CD4-positive, CD25-positive, alpha-beta regulatory T cell (primary cell): ENCODE measurements at regions not wholly inside any gene's neighbourhood (a gene's known extent, or its start where the extent isn't known, plus 50 kb on each side); places are given as distances from the start of the nearest gene placed in this dataset.

Experiments
- ATAC-seq, 2 donors: fragments of 150-1000 bp; cut with Tn5 transposase; one replicate each; pipeline ENCODE4 v1.10.0; 2021; ENCODE audit warnings: low read depth in 2 of 2, moderate number of reproducible peaks in 2 of 2, moderate library complexity in 1 of 2
- DNase-seq, 3 donors: peaks; one replicate each; pipeline versions ENCODE4 v3.0.0 to v3.0.0-alpha.2; 2012 to 2022; ENCODE audit warnings: mixed read lengths in 1 of 3
- H3K27ac ChIP-seq: one replicate; pipeline ENCODE4 v1.7.0; 2013; ENCODE audit warnings: mild to moderate bottlenecking, low read length; ENCODE audit not compliant: insufficient read depth, poor library complexity, severe bottlenecking
- H3K27me3 ChIP-seq: one replicate; pipeline ENCODE4 v1.7.0; 2013; ENCODE audit warnings: low read length; ENCODE audit not compliant: control insufficient read depth, insufficient read depth
- H3K36me3 ChIP-seq: one replicate; pipeline ENCODE4 v1.7.0; 2013; ENCODE audit warnings: mild to moderate bottlenecking, low read length, moderate library complexity; ENCODE audit not compliant: control insufficient read depth, insufficient read depth
- H3K4me1 ChIP-seq: 2 replicates; pipeline ENCODE4 v1.7.0; 2013; ENCODE audit warnings: mild to moderate bottlenecking, low read length; ENCODE audit not compliant: insufficient read depth, control insufficient read depth, poor library complexity, severe bottlenecking
- H3K4me3 ChIP-seq: one replicate; pipeline ENCODE4 v1.7.0; 2013; ENCODE audit warnings: low read depth, mild to moderate bottlenecking, low read length, moderate library complexity
- H3K9me3 ChIP-seq, 2 experiments: 1 replicate in 1 of 2; 2 replicates in 1 of 2; pipeline ENCODE4 v1.7.0; 2013; ENCODE audit warnings: low read length in 2 of 2, mild to moderate bottlenecking in 1 of 2, moderate library complexity in 1 of 2; ENCODE audit not compliant: control insufficient read depth in 2 of 2
- H3K27ac Mint-ChIP-seq, 3 donors: one replicate each; pipeline ENCODE4 v1.8.0; 2020 to 2022; ENCODE audit warnings: mild to moderate bottlenecking in 3 of 3, mixed read lengths in 3 of 3, moderate library complexity in 2 of 3
- H3K27me3 Mint-ChIP-seq: one replicate; pipeline ENCODE4 v1.8.0; 2022; ENCODE audit warnings: mild to moderate bottlenecking, mixed read lengths
- H3K36me3 Mint-ChIP-seq: one replicate; pipeline ENCODE4 v1.8.0; 2020; ENCODE audit warnings: mixed read lengths
- H3K4me1 Mint-ChIP-seq, 4 donors: one replicate each; pipeline ENCODE4 v1.8.0; 2020 to 2022; ENCODE audit warnings: mixed read lengths in 4 of 4, mild to moderate bottlenecking in 1 of 4
- H3K4me3 Mint-ChIP-seq, 4 donors: one replicate each; pipeline ENCODE4 v1.8.0; 2020 to 2022; ENCODE audit warnings: mild to moderate bottlenecking in 4 of 4, mixed read lengths in 4 of 4, moderate library complexity in 3 of 4
- H3K9me3 Mint-ChIP-seq, 7 donors: one replicate each; pipeline ENCODE4 v1.8.0; 2020 to 2022; ENCODE audit warnings: mixed read lengths in 7 of 7, mild to moderate bottlenecking in 3 of 7, moderate library complexity in 2 of 7

GRCh38 chr6:14767226-14767625, 478.6 kb upstream of the JARID2 start:
- Mint-ChIP-seq H3K36me3 (no peaks in the 10 kb centered on the region), H3K27ac (no peak overlapping the region), H3K9me3 (peaks cover 0 to 4% (median 0%) of the 10 kb centered on the region in 7 donors), H3K4me1 (no peaks in the 10 kb centered on the region), H3K4me3 (no peak overlapping the region), H3K27me3 (peaks cover 5% of the 10 kb centered on the region)
- H3K27ac ChIP-seq: no peak overlapping the region
- DNase-seq: no peak
- H3K4me3 ChIP-seq: no peak overlapping the region
- ATAC-seq: no peak
- no peaks in the 10 kb centered on the region for H3K9me3 ChIP-seq
- no peaks in the 10 kb centered on the region for H3K27me3 ChIP-seq
- no peaks in the 10 kb centered on the region for H3K36me3 ChIP-seq
- H3K4me1 ChIP-seq: no peaks in the 10 kb centered on the region

DNA sequence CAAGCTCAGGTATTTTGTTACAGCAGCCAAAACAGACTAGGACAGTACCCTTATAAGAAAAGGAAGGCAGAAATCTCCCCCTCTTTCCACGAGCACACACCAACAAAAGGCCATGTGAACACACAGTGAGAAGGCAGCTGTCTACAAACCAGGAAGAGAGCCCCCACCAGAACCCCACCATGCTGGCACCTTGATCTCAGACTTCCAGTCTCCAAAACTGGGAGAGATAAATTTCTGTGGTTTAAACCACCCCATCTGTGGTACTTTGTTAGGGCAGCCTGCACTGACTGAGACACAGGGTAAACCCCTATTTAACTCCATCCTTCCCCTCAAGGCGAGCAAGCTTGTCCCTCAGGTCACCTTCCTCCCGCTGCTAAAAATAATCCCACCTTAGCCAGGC, 475.8 kb upstream of the JARID2 start:
- Mint-ChIP-seq H3K4me1 (no peaks in the 10 kb centered on the region), H3K27ac (no peak overlapping the region)
- no peaks in the 10 kb centered on the region for H3K4me1 ChIP-seq

DNA sequence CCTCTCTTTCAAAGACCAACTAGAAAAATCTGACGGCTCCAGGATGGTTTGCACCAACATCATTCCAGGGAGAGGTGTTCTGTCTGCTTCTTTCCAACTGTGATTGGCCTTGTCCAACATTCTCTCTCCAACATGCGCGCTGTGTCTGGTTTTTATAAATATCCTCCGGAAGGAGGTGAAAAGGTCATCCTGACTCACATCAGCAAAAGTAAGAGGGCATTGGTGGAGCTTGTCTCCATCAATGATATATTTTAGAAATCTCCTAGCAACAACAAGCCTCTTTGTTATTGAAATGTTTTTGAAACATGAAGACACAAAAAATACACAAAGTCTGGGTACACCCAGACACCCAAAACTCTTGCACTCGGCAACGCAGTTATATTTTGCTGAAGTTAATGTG, 475.3 kb upstream of the JARID2 start:
- H3K4me3 ChIP-seq: no peak overlapping the region
- no peaks in the 10 kb centered on the region for H3K36me3 ChIP-seq
- Mint-ChIP-seq H3K36me3 (no peaks in the 10 kb centered on the region), H3K4me1 (no peaks in the 10 kb centered on the region), H3K27ac (no peak overlapping the region), H3K27me3 (peaks cover 14% of the 10 kb centered on the region), H3K4me3 (no peak overlapping the region), H3K9me3 (peaks cover 0 to 1% (median 0%) of the 10 kb centered on the region in 7 donors)
- H3K4me1 ChIP-seq: no peaks in the 10 kb centered on the region
- H3K27ac ChIP-seq: no peak overlapping the region
- no peak for ATAC-seq
- H3K27me3 ChIP-seq: no peaks in the 10 kb centered on the region
- no peak for DNase-seq
- no peaks in the 10 kb centered on the region for H3K9me3 ChIP-seq

More for the DNA sequence above, 475.8 kb upstream of the JARID2 start:
- no peaks in the 10 kb centered on the region for H3K27me3 ChIP-seq
- no peak for ATAC-seq
- H3K36me3 Mint-ChIP-seq: no peaks in the 10 kb centered on the region
- no peak overlapping the region for H3K4me3 Mint-ChIP-seq
- no peak overlapping the region for H3K27ac ChIP-seq
- no peak for DNase-seq
- peaks cover 14% of the 10 kb centered on the region for H3K27me3 Mint-ChIP-seq
- H3K36me3 ChIP-seq: no peaks in the 10 kb centered on the region
- H3K9me3 Mint-ChIP-seq: peaks cover 0 to 1% (median 0%) of the 10 kb centered on the region in 7 donors
- H3K9me3 ChIP-seq: no peaks in the 10 kb centered on the region
- no peak overlapping the region for H3K4me3 ChIP-seq

DNA sequence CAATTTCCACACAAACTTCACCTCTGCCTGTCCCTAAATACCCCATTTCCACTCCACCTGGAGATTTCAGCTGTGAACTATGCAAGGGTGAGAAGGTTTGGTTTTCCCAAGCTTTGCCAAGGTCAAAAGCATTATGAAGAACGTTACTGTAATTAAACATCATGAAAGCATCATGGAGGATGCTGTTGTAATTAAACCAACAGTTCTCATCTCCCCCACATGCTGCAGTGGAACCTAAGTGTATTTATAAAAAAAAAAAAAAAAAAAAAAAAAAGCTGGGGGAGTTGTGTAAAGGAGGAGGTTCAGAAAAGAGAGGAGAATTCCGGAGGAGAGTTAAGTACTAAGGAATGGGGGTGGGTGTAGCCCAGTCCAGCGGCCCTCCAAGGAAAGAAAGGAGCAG, 474.9 kb upstream of the JARID2 start:
- no peaks in the 10 kb centered on the region for H3K4me1 Mint-ChIP-seq
- no peak overlapping the region for H3K4me3 Mint-ChIP-seq
- H3K36me3 Mint-ChIP-seq: no peaks in the 10 kb centered on the region
- H3K9me3 ChIP-seq: no peaks in the 10 kb centered on the region
- no peak overlapping the region for H3K4me3 ChIP-seq
- H3K27ac Mint-ChIP-seq: no peak overlapping the region
- DNase-seq: no peak
- H3K36me3 ChIP-seq: no peaks in the 10 kb centered on the region
- H3K4me1 ChIP-seq: no peaks in the 10 kb centered on the region
- H3K27ac ChIP-seq: no peak overlapping the region
- no peak for ATAC-seq
- H3K27me3 Mint-ChIP-seq: peaks cover 14% of the 10 kb centered on the region
- no peaks in the 10 kb centered on the region for H3K27me3 ChIP-seq
- peaks cover 0 to 1% (median 0%) of the 10 kb centered on the region in 7 donors for H3K9me3 Mint-ChIP-seq

DNA sequence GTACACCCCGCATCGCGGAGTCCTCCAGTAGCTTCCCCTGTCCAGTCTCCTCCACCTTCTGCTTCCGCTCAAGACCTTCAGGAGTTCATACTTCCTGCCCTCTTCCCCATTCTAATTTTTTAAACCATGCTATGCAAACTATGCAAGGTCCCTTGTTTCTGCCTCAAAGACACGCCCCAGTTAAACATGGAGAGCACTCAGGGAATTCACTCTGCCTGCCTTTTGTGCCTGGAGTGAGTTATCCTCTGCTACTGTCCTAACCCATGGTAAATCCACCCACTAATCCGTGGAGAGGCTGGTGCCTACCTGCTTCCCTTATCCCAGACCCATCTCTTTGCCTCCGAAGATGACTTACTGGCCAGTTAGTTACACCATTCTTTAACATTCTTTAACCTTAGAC, 473.7 kb upstream of the JARID2 start:
- Mint-ChIP-seq H3K4me3 (no peak overlapping the region), H3K9me3 (peaks cover 0 to 3% (median 0%) of the 10 kb centered on the region in 7 donors), H3K27ac (peak overlapping the region in 1 of 3 donors; percentile 81), H3K27me3 (peaks cover 14% of the 10 kb centered on the region), H3K36me3 (no peaks in the 10 kb centered on the region), H3K4me1 (no peaks in the 10 kb centered on the region)
- DNase-seq (no peak), ATAC-seq (no peak)
- H3K4me3 ChIP-seq: no peak overlapping the region
- no peaks in the 10 kb centered on the region for H3K36me3 ChIP-seq
- no peaks in the 10 kb centered on the region for H3K9me3 ChIP-seq
- H3K4me1 ChIP-seq: no peaks in the 10 kb centered on the region
- H3K27me3 ChIP-seq: no peaks in the 10 kb centered on the region
- H3K27ac ChIP-seq: no peak overlapping the region

DNA sequence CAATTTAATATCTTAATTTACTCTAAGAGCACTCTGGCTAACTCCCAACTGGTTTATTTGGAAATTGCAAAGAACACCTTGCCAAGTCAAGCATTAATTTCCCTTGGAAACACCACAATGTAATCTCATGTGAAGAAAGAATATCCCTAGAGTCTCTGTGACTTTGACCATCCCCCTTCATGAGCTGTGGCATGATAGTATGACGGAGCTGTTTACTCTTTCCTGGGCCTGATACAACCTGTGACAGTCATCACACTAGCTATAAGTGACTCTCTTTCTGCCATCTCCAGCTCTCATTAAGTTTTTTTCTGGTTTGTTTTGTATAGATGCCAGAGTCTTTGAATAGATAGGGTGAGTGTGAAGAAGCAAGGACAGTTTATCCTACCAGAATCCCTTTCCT, 470.3 kb upstream of the JARID2 start:
- H3K27me3 Mint-ChIP-seq: peaks cover 19% of the 10 kb centered on the region
- peaks cover 0 to 2% (median 0%) of the 10 kb centered on the region in 7 donors for H3K9me3 Mint-ChIP-seq
- no peak overlapping the region for H3K4me3 Mint-ChIP-seq
- no peaks in the 10 kb centered on the region for H3K36me3 Mint-ChIP-seq
- H3K4me1 Mint-ChIP-seq: no peaks in the 10 kb centered on the region
- DNase-seq (no peak), ATAC-seq (no peak)
- Histone ChIP-seq H3K27ac (no peak overlapping the region), H3K9me3 (no peaks in the 10 kb centered on the region), H3K4me1 (no peaks in the 10 kb centered on the region), H3K4me3 (no peak overlapping the region), H3K36me3 (no peaks in the 10 kb centered on the region), H3K27me3 (no peaks in the 10 kb centered on the region)
- H3K27ac Mint-ChIP-seq: no peak overlapping the region

DNA sequence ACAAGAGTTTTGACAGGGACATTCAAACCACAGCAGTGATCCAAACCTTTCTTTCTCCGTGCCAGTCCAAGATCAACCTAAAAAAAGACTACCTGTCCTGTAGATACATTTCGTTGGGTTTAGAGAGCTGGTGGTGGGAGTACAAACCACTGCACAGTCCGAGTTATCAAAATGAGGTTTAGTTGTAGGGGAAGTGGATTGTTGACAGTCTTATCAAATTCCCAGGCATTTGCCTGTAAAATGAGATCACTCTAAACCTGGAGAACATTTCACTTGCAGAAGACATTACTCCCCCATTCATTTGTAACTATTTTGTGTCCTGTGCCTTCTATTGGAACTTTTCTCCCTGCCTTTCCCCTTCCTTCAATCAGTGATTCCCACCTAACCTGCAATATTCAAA, 469.6 kb upstream of the JARID2 start:
- Histone ChIP-seq H3K4me1 (no peaks in the 10 kb centered on the region), H3K4me3 (no peak overlapping the region), H3K27me3 (no peaks in the 10 kb centered on the region), H3K36me3 (no peaks in the 10 kb centered on the region), H3K27ac (no peak overlapping the region), H3K9me3 (no peaks in the 10 kb centered on the region)
- no peak for DNase-seq
- Mint-ChIP-seq H3K4me1 (no peaks in the 10 kb centered on the region), H3K36me3 (no peaks in the 10 kb centered on the region), H3K4me3 (no peak overlapping the region), H3K9me3 (peaks cover 0 to 2% (median 0%) of the 10 kb centered on the region in 7 donors), H3K27me3 (peaks cover 19% of the 10 kb centered on the region), H3K27ac (no peak overlapping the region)
- ATAC-seq: no peak

- H3K4me1 Mint-ChIP-seq: peaks cover 0 to 16% (median 11%) of the 10 kb centered on the region in 4 donors
- Histone ChIP-seq H3K9me3 (no peaks in the 10 kb centered on the region), H3K4me3 (no peak overlapping the region), H3K36me3 (no peaks in the 10 kb centered on the region), H3K27me3 (no peaks in the 10 kb centered on the region), H3K4me1 (peaks cover 4% of the 10 kb centered on the region), H3K27ac (no peak overlapping the region)
- no peak overlapping the region for H3K4me3 Mint-ChIP-seq
- ATAC-seq: no peak
- no peak for DNase-seq
- peak overlapping the region in 1 of 3 donors; percentile 18 for H3K27ac Mint-ChIP-seq
- H3K27me3 Mint-ChIP-seq: peaks cover 5% of the 10 kb centered on the region
- no peaks in the 10 kb centered on the region for H3K36me3 Mint-ChIP-seq
- H3K9me3 Mint-ChIP-seq: no peaks in the 10 kb centered on the region
These were observed 463.9 kb upstream of the JARID2 start for GRCh38 chr6:14781772-14782525.
